GM18873 (cell line): ENCODE measurements at regions not wholly inside any gene's neighbourhood (a gene's known extent, or its start where the extent isn't known, plus 50 kb on each side); places are given as distances from the start of the nearest gene placed in this dataset.

Source experiments
- ATAC-seq: cut with Tn5 transposase; IDR thresholded peaks from one replicate; pipeline ENCODE4 v1.9.1; 2021; ENCODE audit warnings: mild to moderate bottlenecking, moderate library complexity, moderate number of reproducible peaks; ENCODE audit not compliant: unreplicated experiment, low FRiP score

GRCh38 chr18:40096675-40097074 lies 1858.4 kb upstream of the PIK3C3 start:
- no peak for ATAC-seq

- ATAC-seq, result no peak
These were observed 1860.6 kb upstream of the PIK3C3 start for GRCh38 chr18:40094441-40094840.

GRCh38 chr18:40088130-40088529 lies 1866.9 kb upstream of the PIK3C3 start:
- no peak for ATAC-seq

- no peak for ATAC-seq
These were observed 1875.2 kb upstream of the PIK3C3 start for GRCh38 chr18:40079786-40080185.

GRCh38 chr18:40075616-40076015 lies 1879.4 kb upstream of the PIK3C3 start:
- no peak for ATAC-seq

- no peak for ATAC-seq
These were observed 1882.3 kb upstream of the PIK3C3 start for GRCh38 chr18:40072761-40073160.

GRCh38 chr18:40066368-40066767 lies 1888.7 kb upstream of the PIK3C3 start:
- ATAC-seq, result no peak

GRCh38 chr18:40063488-40063887 lies 1891.5 kb upstream of the PIK3C3 start:
- ATAC-seq, result no peak

- ATAC-seq, result no peak
These were observed 1893.9 kb upstream of the PIK3C3 start for GRCh38 chr18:40061086-40061485.

GRCh38 chr18:40060562-40060961 lies 1894.5 kb upstream of the PIK3C3 start:
- ATAC-seq, result no peak

- no peak for ATAC-seq
These were observed 1896.0 kb upstream of the PIK3C3 start for GRCh38 chr18:40058811-40059570.

- no peak for ATAC-seq
These were observed 1898.8 kb upstream of the PIK3C3 start for GRCh38 chr18:40056079-40056692.

GRCh38 chr18:40055262-40055661 lies 1899.8 kb upstream of the PIK3C3 start:
- no peak for ATAC-seq

GRCh38 chr18:40049716-40050115 lies 1905.3 kb upstream of the PIK3C3 start:
- ATAC-seq, result no peak

- no peak for ATAC-seq
These were observed 1906.0 kb upstream of the PIK3C3 start for GRCh38 chr18:40048886-40049650.

- no peak for ATAC-seq
These were observed 1906.8 kb upstream of the PIK3C3 start for GRCh38 chr18:40048253-40048652.

GRCh38 chr18:40046596-40046995 lies 1908.4 kb upstream of the PIK3C3 start:
- ATAC-seq, result no peak

GRCh38 chr18:40041951-40042350 lies 1913.1 kb upstream of the PIK3C3 start:
- no peak for ATAC-seq

GRCh38 chr18:40040574-40040973 lies 1914.5 kb upstream of the PIK3C3 start:
- no peak for ATAC-seq

- ATAC-seq, result no peak
These were observed 1917.7 kb upstream of the PIK3C3 start for GRCh38 chr18:40037356-40037755.

GRCh38 chr18:40036861-40037260 lies 1918.2 kb upstream of the PIK3C3 start:
- no peak for ATAC-seq
